ENCODE measurements at regions not wholly inside any gene's neighbourhood (a gene's known extent, or its start where the extent isn't known, plus 50 kb on each side); places are given as distances from the start of the nearest gene placed in this dataset.
A peak's percentile ranks its signal among the peaks of the same experiment; 100 is the strongest.
"Not testable (repeated sequence)": the region's sequence is repeated elsewhere in the genome, so short reads cannot be mapped to it uniquely, and the experiment has no call there.

DNA sequence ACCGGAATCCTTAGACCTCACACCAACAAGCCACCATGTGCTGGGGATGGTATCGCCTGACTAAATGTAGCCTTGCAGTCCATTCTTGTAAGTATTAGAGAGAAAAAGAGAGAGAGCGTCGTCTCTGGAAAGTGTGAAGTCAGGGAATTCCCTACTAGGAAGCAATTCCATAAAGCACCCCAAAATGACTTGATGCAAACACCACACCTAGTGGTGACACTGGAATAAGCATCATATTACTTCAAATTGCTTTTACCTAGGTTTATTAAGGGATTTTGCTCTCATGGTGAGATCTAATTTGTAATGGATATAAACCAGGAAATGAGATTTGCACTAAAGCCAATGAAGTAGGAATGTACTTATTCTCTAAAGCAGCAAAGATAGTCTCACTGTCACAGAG is 111.4 kb upstream of the METTL9 start:
- DNase-seq: not testable (repeated sequence)

DNA sequence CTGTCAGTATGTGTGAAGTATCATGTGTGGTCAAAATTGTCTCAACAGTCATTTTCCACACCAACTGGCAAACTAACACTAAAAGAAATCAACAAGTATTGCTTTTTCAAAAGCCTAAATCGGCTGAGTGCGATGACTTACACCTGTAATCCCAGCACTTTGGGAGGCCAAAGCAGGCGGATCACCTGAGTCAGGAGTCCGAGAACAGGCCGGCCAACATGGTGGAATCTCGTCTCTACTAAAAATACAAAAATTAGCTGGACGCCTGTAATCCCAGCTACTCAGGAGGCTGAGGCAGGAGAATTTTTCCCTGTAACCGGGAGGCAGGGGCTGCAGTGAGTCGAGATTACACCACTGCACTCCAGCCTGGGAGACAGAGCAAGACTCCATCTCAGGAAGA is 100.3 kb upstream of the METTL9 start:
- DNase-seq: not testable (repeated sequence)

DNA sequence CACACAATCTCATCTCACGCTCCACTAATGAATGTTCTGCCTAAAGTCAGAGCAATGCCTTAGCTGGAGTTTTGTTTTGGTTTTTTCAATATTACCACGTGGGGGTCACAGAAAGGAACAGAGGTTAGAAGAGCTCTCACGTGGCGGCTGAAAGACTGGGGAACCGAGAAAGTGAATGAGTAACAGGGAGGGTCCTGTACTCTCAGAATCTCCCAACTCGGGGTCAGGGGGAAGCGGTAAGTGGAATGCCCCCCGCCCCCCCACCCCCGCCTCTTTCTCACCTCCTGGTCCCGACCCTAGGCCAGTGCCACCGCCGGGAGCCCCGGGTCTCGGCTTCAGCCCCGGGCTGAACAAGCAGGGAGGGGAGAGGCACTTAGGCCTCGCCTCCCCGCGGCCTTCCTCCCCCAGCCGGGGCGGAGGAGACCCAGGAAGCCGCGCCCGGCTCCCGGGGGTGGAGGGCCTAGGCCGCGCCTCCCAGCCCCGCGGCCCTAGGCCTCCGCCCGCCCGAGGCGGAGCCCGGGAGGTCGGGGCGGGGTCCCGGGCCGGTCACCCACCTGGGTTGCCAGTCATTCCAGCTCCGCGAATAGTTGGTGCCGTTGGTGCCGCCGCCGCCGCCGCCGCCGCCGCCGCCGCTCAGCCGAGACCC is 98.0 kb upstream of the METTL9 start:
- peak; percentile 68 for DNase-seq

DNA sequence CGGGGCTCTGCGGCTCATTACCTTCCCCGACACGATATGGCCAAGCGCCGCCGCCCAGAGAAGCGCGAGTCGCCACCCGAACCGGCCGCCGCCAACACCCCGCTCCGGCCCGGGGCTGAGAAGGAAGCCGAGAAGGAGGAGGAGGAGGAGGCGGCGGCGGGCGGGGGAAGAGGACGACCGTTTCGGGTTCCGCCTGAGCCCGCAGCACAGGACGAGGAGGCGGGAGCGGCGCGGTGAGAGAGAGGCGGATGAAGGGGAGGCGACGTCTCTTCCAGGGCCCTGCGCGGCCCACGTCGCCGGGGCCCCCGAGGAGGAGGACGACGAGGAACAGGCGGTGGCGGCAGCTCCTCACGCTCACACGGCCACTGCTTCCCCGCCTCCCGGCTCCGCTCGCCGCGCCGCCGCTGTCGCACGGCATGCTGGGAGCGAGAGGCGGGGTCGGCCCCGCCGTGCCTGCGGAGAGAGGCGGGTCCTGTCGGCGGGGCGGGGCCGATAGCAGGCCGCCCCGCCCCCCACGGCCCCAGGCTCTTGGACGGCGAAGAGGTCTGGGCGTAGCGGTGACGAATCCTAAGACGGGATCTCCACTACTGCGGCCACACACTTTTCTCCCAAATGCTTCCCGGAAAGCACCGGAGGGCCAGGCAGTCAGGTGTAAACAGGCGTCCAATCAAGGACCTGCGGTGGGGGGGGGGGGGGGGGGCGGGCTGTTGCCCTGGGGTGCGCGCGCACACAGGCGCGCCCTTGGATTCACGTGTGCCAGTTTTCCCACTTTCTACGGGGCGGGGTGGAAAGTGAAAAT is 97.3 kb upstream of the METTL9 start:
- peak; percentile 94 for DNase-seq

DNA sequence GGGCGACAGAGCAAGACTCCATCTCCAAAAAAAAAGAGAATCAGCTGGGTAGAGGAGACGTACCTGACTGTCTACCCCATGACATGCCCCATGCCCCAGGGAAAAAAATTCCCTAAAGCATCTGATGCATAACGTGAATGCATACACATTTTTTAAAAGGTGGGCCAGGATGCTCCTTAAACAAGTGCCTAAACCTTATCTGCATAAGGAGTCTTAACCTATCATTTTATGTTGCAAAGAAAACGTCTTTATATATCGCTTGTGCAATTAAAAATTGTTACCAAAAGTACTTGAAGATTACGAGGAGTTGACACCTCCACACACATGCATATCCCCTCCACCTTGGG is 95.8 kb upstream of the METTL9 start:
- not testable (repeated sequence) for DNase-seq

- not testable (repeated sequence) for DNase-seq
These were observed 95.2 kb upstream of the METTL9 start for GRCh38 chr16:21503941-21504832.

GRCh38 chr16:21505751-21506520 is 93.4 kb upstream of the METTL9 start:
- not testable (repeated sequence) for DNase-seq

GRCh38 chr16:21506857-21507456 is 92.4 kb upstream of the METTL9 start:
- not testable (repeated sequence) for DNase-seq

DNA sequence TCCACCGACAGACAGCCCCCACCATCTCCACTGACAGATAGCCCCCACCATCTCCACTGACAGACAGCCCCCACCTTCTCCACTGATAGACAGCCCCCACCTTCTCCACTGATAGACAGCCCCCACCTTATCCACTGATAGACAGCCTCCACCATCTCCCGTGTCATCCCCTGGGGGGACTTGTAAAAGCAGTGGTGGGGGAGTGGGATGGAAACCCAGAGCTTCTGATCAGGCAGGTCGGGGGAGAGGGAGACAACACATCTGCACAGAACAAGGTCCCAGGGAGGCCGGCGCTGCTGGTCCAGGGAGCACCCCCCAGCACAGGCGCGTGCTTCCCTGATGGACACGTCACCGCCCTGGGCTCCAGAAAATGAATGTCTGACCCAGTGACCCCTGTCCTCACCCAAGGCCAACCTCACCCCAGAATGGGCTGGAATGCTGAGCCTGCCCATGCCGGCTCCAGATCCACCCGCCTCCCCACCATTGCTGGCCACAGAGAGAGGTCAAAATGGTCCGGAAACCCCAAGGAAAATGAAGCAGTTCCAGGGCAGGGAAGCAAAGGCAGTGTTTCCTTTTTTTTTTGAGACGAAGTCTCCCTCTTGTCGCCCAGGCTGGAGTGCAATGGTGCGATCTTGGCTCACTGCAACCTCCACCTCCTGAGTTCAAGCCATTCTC is 91.6 kb upstream of the METTL9 start:
- not testable (repeated sequence) for DNase-seq

- not testable (repeated sequence) for DNase-seq
These were observed 90.5 kb upstream of the METTL9 start for GRCh38 chr16:21508661-21509436.

GRCh38 chr16:21509437-21510086 is 89.8 kb upstream of the METTL9 start:
- not testable (repeated sequence) for DNase-seq

DNA sequence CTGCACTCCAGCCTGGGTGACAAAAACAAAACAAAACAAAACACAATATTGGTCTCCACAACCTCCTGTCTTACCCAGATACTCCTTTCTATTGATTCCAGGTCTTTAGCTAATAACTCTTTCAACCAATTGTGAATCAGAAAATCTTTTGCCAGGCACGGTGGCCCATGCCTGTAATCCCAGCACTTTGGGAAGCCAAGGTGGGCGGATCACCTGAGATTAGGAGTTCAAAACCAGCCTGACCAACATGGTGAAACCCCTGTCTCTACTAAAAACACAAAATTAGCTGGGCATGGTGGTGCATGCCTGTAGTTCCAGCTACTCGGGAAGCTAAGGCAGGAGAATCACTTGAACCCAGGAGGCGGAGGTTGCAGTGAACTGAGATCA is 88.5 kb upstream of the METTL9 start:
- DNase-seq: not testable (repeated sequence)

- DNase-seq: peak; percentile 62
These were observed 87.8 kb upstream of the METTL9 start for GRCh38 chr16:21511315-21512210.

GRCh38 chr16:21512280-21513192 is 86.8 kb upstream of the METTL9 start:
- DNase-seq: not testable (repeated sequence)

GRCh38 chr16:21513337-21513741 is 86.0 kb upstream of the METTL9 start:
- DNase-seq: not testable (repeated sequence)

- DNase-seq: not testable (repeated sequence)
These were observed 85.4 kb upstream of the METTL9 start for GRCh38 chr16:21513812-21514473.

DNA sequence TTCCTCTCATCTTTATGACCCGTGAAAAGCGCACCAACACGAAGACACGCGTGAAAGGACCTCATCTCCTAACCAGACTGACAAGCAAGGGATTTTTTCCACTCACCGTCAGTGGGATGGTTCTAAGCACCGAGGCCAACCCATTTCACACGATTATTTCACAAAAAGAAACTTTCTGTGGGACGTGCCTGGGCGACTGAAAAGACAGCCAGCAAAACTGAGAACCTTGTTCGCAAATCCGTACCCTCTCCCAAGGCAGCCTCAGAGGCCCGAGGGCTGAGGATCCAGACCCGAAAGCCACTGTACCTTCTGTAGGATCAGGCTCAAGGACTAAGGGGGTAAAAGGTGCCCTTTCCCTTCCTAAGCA is 84.9 kb upstream of the METTL9 start:
- not testable (repeated sequence) for DNase-seq

GRCh38 chr16:21516705-21517040 is 82.7 kb upstream of the METTL9 start:
- not testable (repeated sequence) for DNase-seq

Data from NCI-H226 (cell line).